HG02852 (cell line): ENCODE measurements at regions not wholly inside any gene's neighbourhood (a gene's known extent, or its start where the extent isn't known, plus 50 kb on each side); places are given as distances from the start of the nearest gene placed in this dataset.
"Not testable (repeated sequence)": the region's sequence is repeated elsewhere in the genome, so short reads cannot be mapped to it uniquely, and the experiment has no call there.

Experiments used
- ATAC-seq: cut with Tn5 transposase; IDR thresholded peaks from one replicate; pipeline ENCODE4 v1.9.1; 2021; ENCODE audit warnings: mild to moderate bottlenecking, moderate library complexity; ENCODE audit not compliant: unreplicated experiment

GRCh38 chr13:55761986-55762385 lies 1378.7 kb upstream of the PRR20A start:
- no peak for ATAC-seq

- no peak for ATAC-seq
These were observed 1363.1 kb upstream of the PRR20A start for GRCh38 chr13:55777612-55778011.

- ATAC-seq: no peak
These were observed 1356.9 kb upstream of the PRR20A start for GRCh38 chr13:55783841-55784240.

GRCh38 chr13:55788548-55788947 lies 1352.2 kb upstream of the PRR20A start:
- ATAC-seq: no peak

DNA sequence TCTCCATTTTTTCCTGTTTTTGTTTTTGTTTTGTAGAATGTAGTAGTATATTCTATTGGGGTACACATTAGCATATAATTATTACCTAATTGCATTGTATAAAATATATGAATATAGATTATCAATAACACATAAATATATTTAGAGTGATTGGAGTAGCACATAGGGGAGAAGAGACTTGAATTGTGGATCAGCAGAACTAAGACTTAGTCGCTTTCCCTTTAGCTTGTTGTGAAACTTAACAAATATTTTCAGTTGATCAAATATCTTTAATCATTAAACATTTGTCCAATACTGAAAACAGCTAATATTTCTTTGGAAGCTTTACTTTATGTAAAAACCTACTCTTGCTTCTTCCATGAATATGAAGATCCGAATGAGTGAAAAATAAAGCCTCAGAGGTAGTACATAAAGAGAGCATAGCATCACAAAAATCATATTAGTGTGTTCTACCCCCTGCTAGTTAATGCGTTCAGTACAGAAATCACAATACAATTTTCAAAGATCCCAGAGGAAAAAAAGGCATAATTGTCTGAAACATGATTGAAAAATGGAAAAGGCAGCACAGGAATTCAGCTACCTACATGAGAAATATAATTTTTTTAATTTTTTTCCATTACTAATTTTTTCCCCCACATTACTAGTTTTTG lies 1348.0 kb upstream of the PRR20A start:
- no peak for ATAC-seq

- no peak for ATAC-seq
These were observed 1325.2 kb upstream of the PRR20A start for GRCh38 chr13:55815458-55816033.

- no peak for ATAC-seq
These were observed 1323.6 kb upstream of the PRR20A start for GRCh38 chr13:55816976-55817601.

- ATAC-seq: no peak
These were observed 1319.9 kb upstream of the PRR20A start for GRCh38 chr13:55820817-55821216.

DNA sequence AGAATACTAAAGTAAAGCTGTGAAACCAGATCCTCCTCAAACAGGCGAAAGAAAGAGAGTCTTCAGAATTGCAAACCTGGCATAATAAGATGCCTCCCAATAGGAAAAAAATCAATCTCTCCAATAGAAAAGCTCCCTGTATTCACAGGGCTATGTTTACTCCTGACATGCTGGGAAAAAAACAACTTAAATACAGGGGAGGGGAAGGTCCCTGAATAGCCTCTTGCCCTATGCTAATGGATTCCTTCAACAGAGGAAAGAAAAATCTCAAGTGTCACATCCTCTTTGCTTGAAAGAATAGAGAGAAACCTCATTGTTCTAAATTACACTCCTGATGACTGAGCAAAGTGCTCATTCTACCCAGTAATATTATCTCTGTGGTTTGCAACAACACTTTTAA lies 1271.1 kb upstream of the PRR20A start:
- ATAC-seq: no peak

DNA sequence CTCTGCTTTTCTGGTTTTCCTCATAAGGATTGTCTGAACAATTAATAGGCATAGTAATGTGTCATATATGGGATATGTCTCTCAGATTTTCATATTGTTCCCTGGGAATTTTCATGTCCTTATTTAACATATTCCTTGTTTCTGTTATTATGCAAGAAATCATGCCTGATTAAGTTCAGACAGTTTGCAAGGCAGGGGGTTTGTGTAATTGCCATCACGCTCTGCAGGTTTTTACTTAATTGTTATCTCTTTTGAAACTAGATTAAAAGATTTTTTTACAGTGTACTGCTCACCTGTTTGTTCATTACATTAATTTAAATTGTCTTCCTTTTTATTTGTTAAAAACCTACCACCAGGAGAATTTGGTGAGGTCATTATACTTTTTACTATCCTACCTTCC lies 1253.2 kb upstream of the PRR20A start:
- ATAC-seq: no peak

DNA sequence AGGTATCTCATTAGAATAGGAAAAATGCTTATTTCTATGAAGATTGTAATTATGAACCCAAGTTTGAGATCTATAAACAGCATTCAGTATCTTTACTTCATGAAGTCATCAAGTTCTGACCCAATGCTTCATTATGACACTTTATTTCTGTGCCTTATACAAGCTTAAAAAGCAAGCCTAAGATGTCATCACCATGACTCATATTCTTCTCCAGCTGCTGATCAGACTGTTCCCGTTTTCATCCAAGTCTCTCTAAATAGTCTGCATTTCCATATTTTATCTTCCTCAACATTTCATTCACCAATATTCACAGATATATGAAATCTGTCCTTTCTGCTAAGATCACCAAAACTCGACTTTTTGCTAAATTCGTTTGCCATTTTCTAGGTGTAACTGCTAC lies 1247.2 kb upstream of the PRR20A start:
- ATAC-seq: no peak

GRCh38 chr13:55937180-55937579 lies 1203.5 kb upstream of the PRR20A start:
- no peak for ATAC-seq

GRCh38 chr13:55948175-55948574 lies 1192.5 kb upstream of the PRR20A start:
- ATAC-seq: no peak

- ATAC-seq: no peak
These were observed 1176.8 kb upstream of the PRR20A start for GRCh38 chr13:55963934-55964333.

DNA sequence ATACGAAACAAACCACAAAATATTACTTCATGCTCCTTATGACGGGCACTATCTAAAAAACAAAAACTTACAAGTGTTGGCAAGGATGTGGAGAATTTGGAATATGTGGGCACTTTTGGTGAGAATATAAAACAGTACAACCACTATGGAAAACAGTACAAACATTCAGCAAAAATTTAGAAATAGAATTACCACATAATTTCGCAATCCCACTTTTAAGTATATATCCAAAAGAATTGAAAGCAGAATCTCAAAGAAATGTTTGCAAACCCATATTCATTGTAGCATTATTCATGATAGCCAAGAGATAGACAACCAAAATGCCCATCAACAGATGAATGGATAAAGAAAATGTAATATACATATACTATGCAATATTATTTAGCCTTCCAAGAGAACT lies 1173.7 kb upstream of the PRR20A start:
- no peak for ATAC-seq

DNA sequence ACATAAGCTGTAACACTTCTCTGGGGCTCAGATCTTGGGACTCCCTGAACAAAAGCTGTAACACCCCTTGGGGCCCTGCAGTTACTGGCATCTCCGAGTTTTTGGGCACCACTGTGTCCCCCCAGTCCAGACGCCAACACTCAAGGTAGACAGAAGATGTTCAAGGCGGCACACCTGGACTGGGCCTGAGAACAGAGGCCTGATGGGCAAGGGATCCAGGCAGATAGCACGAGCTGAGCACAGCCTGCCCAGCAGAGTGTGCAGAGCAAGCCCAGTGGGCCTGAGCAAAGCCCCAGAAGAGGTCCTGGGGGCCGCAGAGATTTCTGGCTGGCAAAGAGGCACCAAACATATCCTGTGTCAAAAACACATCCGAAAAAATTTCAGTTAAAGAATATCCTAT lies 1163.3 kb upstream of the PRR20A start:
- ATAC-seq: no peak

GRCh38 chr13:55981381-55981780 lies 1159.3 kb upstream of the PRR20A start:
- no peak for ATAC-seq

GRCh38 chr13:55984026-55984425 lies 1156.7 kb upstream of the PRR20A start:
- not testable (repeated sequence) for ATAC-seq

DNA sequence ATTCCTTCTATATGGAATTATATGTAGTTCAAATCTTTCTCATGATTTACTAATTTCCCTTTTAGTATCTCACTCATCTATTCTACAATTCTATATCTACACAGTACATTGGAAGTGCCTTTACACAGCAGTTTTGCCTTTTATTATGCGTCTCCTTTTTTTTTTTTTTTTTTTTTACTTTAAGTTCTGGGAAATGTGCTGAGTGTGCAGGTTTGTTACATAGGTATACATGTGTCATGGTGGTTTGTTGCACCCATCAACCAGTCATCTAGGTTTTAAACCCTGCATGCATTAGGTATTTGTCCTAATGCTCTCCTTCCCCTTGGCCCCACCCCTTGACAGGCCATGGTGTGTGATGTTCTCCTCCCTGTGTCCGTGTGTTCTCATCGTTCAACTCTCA lies 1150.1 kb upstream of the PRR20A start:
- no peak for ATAC-seq

GRCh38 chr13:55991666-55992065 lies 1149.1 kb upstream of the PRR20A start:
- no peak for ATAC-seq

GRCh38 chr13:55992145-55992544 lies 1148.6 kb upstream of the PRR20A start:
- no peak for ATAC-seq

DNA sequence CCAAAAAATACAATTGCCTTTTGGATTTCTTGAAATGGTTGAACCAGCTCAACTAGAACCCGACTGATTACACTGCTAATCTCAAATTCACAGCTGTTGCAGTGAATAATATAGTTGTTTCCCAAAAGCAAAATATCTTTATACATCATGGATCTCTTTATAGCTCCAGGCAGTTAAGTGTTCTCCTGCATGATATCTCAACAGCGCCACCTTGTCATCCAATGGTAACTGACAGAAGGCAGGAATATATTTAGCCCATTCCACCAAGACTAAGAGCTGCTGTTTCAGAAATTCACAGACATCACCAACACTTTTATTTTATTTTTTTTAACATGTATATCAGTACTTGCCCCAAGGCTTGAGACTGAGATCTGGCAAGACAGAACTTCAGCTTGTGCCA lies 1141.0 kb upstream of the PRR20A start:
- ATAC-seq: no peak

GRCh38 chr13:56009418-56009817 lies 1131.3 kb upstream of the PRR20A start:
- ATAC-seq: no peak
